ENCODE measurements at regions not wholly inside any gene's neighbourhood (a gene's known extent, or its start where the extent isn't known, plus 50 kb on each side); places are given as distances from the start of the nearest gene placed in this dataset.

GRCh38 chr3:28682121-28682520 is 333.5 kb upstream of the AZI2 start:
- Histone ChIP-seq H2AFZ (ENCODE audit: low read length) (no peak overlapping the region), H3K79me2 (ENCODE audit: control insufficient read depth in 1 of 2, insufficient read depth in 2 of 2, low read length in 2 of 2) (no peaks in the 10 kb centered on the region), H3K36me3 (ENCODE audit: control insufficient read depth in 2 of 4, insufficient read depth in 4 of 4, low read length in 3 of 4) (no peaks in the 10 kb centered on the region), H3K9ac (replicated peaks in 1 of 4; ENCODE audit: extremely low read depth in 1 of 4, low read depth in 3 of 4, low read length in 3 of 4) (no peak overlapping the region), H4K5ac (ENCODE audit: insufficient read length, low read depth, low read length) (no peak overlapping the region), H3K27me3 (replicated peaks in 1 of 4; ENCODE audit: control insufficient read depth in 3 of 4, extremely low read depth in 1 of 4, insufficient read depth in 3 of 4, low read length in 3 of 4) (peaks cover 0 to 1% (median 0%) of the 10 kb centered on the region in 4 experiments; a peak in 1 of 7 replicates), H2BK15ac (ENCODE audit: low read length) (no peak overlapping the region), H2BK12ac (ENCODE audit: low read depth, low read length) (no peak overlapping the region), H3K4me3 (ENCODE audit: extremely low read depth in 1 of 4, insufficient read depth in 2 of 4, low read depth in 3 of 4, low read length in 4 of 4) (no peak overlapping the region), H3K4me1 (replicated peaks in 1 of 4; ENCODE audit: control insufficient read depth in 3 of 4, insufficient read depth in 4 of 4, low read length in 3 of 4) (peaks cover 1 to 11% (median 4%) of the 10 kb centered on the region in 4 experiments; a peak in 2 of 7 replicates), H3K23me2 (ENCODE audit: low read depth, low read length) (no peaks in the 10 kb centered on the region; the same call in 1 of the 2 replicates), H3K4me2 (ENCODE audit: insufficient read depth in 1 of 2, low read depth in 2 of 2, low read length in 2 of 2) (no peak overlapping the region), H3K23ac (ENCODE audit: insufficient read length) (no peak overlapping the region), H3K18ac (ENCODE audit: extremely low read depth, low read length) (no peak overlapping the region), H3K79me1 (ENCODE audit: low read depth, low read length) (no peaks in the 10 kb centered on the region), H2AK5ac (ENCODE audit: low read depth, low read length) (no peak overlapping the region), H3K56ac (replicated peaks; ENCODE audit: insufficient read length, low read depth, low read length) (no peak overlapping the region), H3K9me3 (ENCODE audit: insufficient read depth in 2 of 2, low read depth in 1 of 2, low read length in 1 of 2) (no peaks in the 10 kb centered on the region), H4K8ac (ENCODE audit: extremely low read depth, insufficient read depth, low read length) (no peak overlapping the region), H2BK5ac (ENCODE audit: low read depth, low read length) (no peak overlapping the region), H4K91ac (replicated peaks; ENCODE audit: insufficient read length, low read length) (no peak overlapping the region), H2BK120ac (replicated peaks; ENCODE audit: low read depth, low read length) (no peak overlapping the region), H3K14ac (ENCODE audit: insufficient read length) (no peak overlapping the region), H3K4ac (replicated peaks; ENCODE audit: insufficient read length, low read depth, low read length) (no peak overlapping the region), H3K27ac (ENCODE audit: low read depth, low read length) (no peak overlapping the region), H2BK20ac (ENCODE audit: low read length) (no peak overlapping the region), H4K20me1 (replicated peaks in 1 of 2; ENCODE audit: control insufficient read depth in 1 of 2, insufficient read depth in 2 of 2, low read length in 2 of 2) (no peaks in the 10 kb centered on the region)
- POLR2A ChIA-PET (ENCODE audit: partially characterized antibody): no interaction called here
- CTCF ChIA-PET (ENCODE audit: partially characterized antibody): interaction anchor here (1.2 kb wide), 1 partner anchor 11 kb away, joined by 3 read pairs; no protein-coding TSS in a partner anchor
- no peak for FAIRE-seq
- 95% methylated on average over 1 of the region's 1 CpG; no CpG with 5 or more reads in 1 of the 2 experiments for WGBS, 2 experiments (ENCODE audit: extremely low coverage in 1 of 2, insufficient coverage in 1 of 2, insufficient read length in 1 of 2, insufficient replicate concordance in 2 of 2, low coverage in 1 of 2, low lambda C conversion rate in 2 of 2, missing lambda C conversion rate in 1 of 2)
- DNase-seq (ENCODE audit: low read depth in 1 of 2, low spot score in 2 of 2): no peak
- TF ChIP-seq KDM5A (IDR thresholded peaks at IDR 0.05; ENCODE audit: low read length) (no peak), ATF3 (IDR thresholded peaks at IDR 0.05; ENCODE audit: insufficient read depth, low read depth, low read length) (no peak), TAF1 (IDR thresholded peaks at IDR 0.05; ENCODE audit: low read depth, low read length) (no peak), TEAD4 (IDR thresholded peaks at IDR 0.05; ENCODE audit: low read depth, low read length) (no peak), TBP (IDR thresholded peaks at IDR 0.05; ENCODE audit: low read depth, low read length) (no peak), NANOG (IDR thresholded peaks at IDR 0.05; ENCODE audit: insufficient read depth, low read depth, low read length, poor library complexity, severe bottlenecking) (no peak), JUN (IDR thresholded peaks at IDR 0.05; ENCODE audit: low read depth, low read length) (no peak), CBX8 (IDR thresholded peaks at IDR 0.05; ENCODE audit: borderline replicate concordance, low read depth, low read length) (no peak), EGR1 (IDR thresholded peaks at IDR 0.05; ENCODE audit: borderline replicate concordance, low read depth, low read length) (no peak), CEBPB (IDR thresholded peaks at IDR 0.05; ENCODE audit: low read depth, low read length) (no peak), RXRA (IDR thresholded peaks at IDR 0.05; ENCODE audit: insufficient read depth, low read depth, low read length) (no peak), ZNF274 (IDR thresholded peaks at IDR 0.05; ENCODE audit: borderline replicate concordance, extremely low read depth, low read length) (no peak)

Measured in H1 (cell line).